Neural crest cell (in vitro differentiated cells): ENCODE measurements at regions not wholly inside any gene's neighbourhood (a gene's known extent, or its start where the extent isn't known, plus 50 kb on each side); places are given as distances from the start of the nearest gene placed in this dataset.

Experiments used
- DNase-seq: peaks from one replicate; pipeline ENCODE4 v3.0.0; 2021; ENCODE audit warnings: low read depth, mixed read lengths, low spot score
- H3K27ac Mint-ChIP-seq: one replicate; pipeline ENCODE4 v1.8.0; 2021; ENCODE audit warnings: mild to moderate bottlenecking, mixed read lengths; ENCODE audit not compliant: unreplicated experiment
- H3K27me3 Mint-ChIP-seq: 2 replicates; pipeline ENCODE4 v1.8.0; 2021; ENCODE audit warnings: low read depth, mild to moderate bottlenecking, mixed read lengths
- H3K36me3 Mint-ChIP-seq: 2 replicates; pipeline ENCODE4 v1.8.0; 2021; ENCODE audit warnings: low read depth, mild to moderate bottlenecking, mixed read lengths
- H3K4me1 Mint-ChIP-seq: 2 replicates; pipeline ENCODE4 v1.8.0; 2021; ENCODE audit warnings: mixed read lengths
- H3K4me3 Mint-ChIP-seq: one replicate; pipeline ENCODE4 v1.8.0; 2021; ENCODE audit warnings: mild to moderate bottlenecking, mixed read lengths
- H3K9me3 Mint-ChIP-seq: 2 replicates; pipeline ENCODE4 v1.8.0; 2021; ENCODE audit warnings: mixed read lengths
- CTCF ChIP-seq: fragments of 200-600 bp; sonication (generic); conservative IDR thresholded peaks from 2 replicates; pipeline ENCODE4 v1.5.0; 2021; ENCODE audit warnings: antibody characterized with exemption, mild to moderate bottlenecking

DNA sequence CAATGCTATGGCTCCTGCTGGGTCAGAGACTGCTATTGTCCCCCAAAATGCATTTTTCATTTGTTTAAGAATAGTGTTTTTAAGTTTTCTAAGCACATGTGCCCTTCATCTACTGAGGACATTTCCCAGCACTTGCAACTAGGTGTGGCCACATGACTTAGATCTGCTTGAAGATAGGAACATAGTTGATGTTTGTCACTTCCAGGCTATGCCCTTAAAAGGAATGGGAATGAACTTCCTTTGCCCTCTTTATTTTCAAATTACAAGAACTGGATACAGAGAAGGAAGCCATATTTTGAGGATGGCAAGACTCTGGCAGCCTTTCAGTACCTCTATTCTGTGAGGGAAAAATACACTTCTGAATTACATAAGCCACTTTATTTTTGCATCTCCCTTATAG is 203.0 kb upstream of the TFAP2D start:
- no peaks in the 10 kb centered on the region for H3K4me1 Mint-ChIP-seq

DNA sequence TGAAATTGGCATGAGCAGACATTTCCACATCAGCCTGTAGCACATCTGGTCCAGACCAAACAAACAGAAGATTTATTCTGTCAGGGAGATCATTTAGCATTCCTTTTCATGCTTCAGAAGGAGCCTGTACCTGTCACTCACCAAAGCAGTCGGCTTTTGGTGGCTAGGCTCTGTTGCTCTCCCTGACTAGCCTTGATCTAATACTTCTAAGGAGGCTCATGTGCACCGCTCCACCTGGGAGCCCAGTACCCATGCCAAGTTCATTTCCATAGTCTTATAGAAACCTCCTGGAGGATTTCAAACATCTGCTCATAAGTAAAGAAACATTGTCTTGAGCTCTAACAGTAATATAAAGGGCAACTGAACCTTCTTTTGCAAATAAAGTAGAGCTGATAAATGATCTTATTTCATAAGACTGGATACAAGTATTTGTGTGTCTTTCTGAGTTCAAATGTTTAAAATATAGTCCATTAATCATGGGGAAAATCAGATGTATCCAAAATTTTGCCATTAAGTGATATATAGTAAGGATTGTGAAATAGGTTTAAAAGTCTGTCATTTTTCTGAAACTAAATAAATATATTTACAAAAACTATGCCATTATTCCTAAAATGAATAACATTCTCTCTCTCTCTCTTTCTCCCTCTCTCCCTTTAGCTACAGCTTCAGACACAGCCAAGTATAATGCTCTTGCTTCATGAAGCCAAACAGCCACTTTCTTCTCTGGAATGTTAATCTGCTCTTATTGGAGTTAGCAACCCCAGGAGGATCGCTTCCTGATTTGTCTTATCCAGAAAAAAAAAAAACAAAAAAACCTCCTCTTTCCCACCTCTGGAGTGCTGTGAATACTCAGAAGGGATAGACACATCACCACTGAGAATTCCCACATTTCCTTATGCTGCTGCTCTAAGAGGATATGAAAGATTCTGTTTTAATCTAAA is 192.7 kb upstream of the TFAP2D start:
- H3K4me3 Mint-ChIP-seq = no peak overlapping the region
- H3K4me1 Mint-ChIP-seq = no peaks in the 10 kb centered on the region
- H3K27me3 Mint-ChIP-seq = peaks cover 16% of the 10 kb centered on the region
- no peak overlapping the region for H3K27ac Mint-ChIP-seq
- no peaks in the 10 kb centered on the region for H3K36me3 Mint-ChIP-seq
- TF ChIP-seq CTCF = no peak
- DNase-seq = no peak
- no peaks in the 10 kb centered on the region for H3K9me3 Mint-ChIP-seq

More for the DNA sequence above, 203.0 kb upstream of the TFAP2D start:
- Mint-ChIP-seq H3K9me3 (no peaks in the 10 kb centered on the region), H3K27me3 (peaks cover 9% of the 10 kb centered on the region), H3K27ac (no peak overlapping the region), H3K36me3 (no peaks in the 10 kb centered on the region), H3K4me3 (no peak overlapping the region)
- no peak for TF ChIP-seq CTCF
- no peak for DNase-seq

- no peak overlapping the region for H3K4me3 Mint-ChIP-seq
Observed at GRCh38 chr6:50524341-50524740, 189.0 kb upstream of the TFAP2D start.

DNA sequence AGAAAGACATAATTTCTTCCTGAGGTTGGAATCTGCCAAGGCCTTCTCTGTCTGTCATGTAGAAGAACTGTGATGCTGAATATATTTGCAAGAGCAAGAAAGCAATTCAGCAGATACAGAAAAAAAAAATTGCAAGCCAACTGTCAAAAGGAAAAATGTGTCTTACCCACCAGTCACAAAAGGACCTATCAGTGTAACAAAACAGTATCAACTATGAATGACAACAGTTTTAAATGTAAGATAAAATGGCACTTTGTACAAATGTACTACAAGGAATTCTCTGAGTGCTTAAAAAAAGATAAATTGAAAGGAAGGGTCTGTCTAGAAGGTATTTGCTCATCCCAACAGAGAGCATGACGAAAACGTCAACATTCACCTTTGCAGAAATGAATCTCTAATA is 185.3 kb upstream of the TFAP2D start:
- no peak overlapping the region for H3K4me3 Mint-ChIP-seq
- no peak for DNase-seq
- H3K9me3 Mint-ChIP-seq = no peaks in the 10 kb centered on the region
- H3K36me3 Mint-ChIP-seq = no peaks in the 10 kb centered on the region
- no peak for TF ChIP-seq CTCF
- peaks cover 4% of the 10 kb centered on the region for H3K27me3 Mint-ChIP-seq
- no peak overlapping the region for H3K27ac Mint-ChIP-seq
- no peaks in the 10 kb centered on the region for H3K4me1 Mint-ChIP-seq

More at GRCh38 chr6:50524341-50524740, 189.0 kb upstream of the TFAP2D start:
- no peaks in the 10 kb centered on the region for H3K4me1 Mint-ChIP-seq
- no peaks in the 10 kb centered on the region for H3K9me3 Mint-ChIP-seq
- TF ChIP-seq CTCF = no peak
- H3K27me3 Mint-ChIP-seq = peaks cover 13% of the 10 kb centered on the region
- H3K36me3 Mint-ChIP-seq = no peaks in the 10 kb centered on the region
- DNase-seq = no peak
- H3K27ac Mint-ChIP-seq = no peak overlapping the region

DNA sequence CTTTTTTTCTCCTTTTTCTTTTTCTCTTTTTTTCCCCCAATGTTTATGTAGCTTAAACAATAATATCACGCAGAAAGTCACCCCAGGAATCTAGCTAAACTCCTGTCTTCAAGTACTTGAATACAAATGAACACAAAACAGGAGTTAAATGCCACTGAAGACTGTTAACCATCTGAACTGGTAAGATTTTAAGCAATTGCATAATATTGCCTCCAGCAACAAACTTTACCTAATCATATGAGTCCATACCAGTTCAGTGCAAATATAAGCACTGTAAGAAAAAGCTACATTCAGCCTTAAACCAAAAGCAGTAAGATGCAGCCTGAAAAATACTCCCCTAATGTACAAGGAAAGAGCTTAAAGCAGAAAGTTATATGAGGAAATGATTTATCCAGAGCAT is 173.9 kb upstream of the TFAP2D start:
- no peak for DNase-seq
- H3K4me3 Mint-ChIP-seq = no peak overlapping the region
- H3K27me3 Mint-ChIP-seq = no peaks in the 10 kb centered on the region
- no peak for TF ChIP-seq CTCF
- H3K9me3 Mint-ChIP-seq = no peaks in the 10 kb centered on the region
- H3K4me1 Mint-ChIP-seq = no peaks in the 10 kb centered on the region
- H3K36me3 Mint-ChIP-seq = no peaks in the 10 kb centered on the region
- H3K27ac Mint-ChIP-seq = no peak overlapping the region
